ENCODE measurements at regions not wholly inside any gene's neighbourhood (a gene's known extent, or its start where the extent isn't known, plus 50 kb on each side); places are given as distances from the start of the nearest gene placed in this dataset.

GRCh38 chr16:9526791-9527190 is 435.3 kb downstream of the HAPSTR1 start:
- no peak overlapping the region for H3K27ac ChIP-seq
- 55 to 65% methylated on average over 4 of the region's 4 CpGs for WGBS, 2 donors
- H3K27me3 ChIP-seq: no peaks in the 10 kb centered on the region
- TF ChIP-seq POLR2A (IDR thresholded peaks at IDR 0.05) (no peak), CTCF (IDR thresholded peaks at IDR 0.05) (no peak)
- intact Hi-C loops (cut with DNase I): no loop called here
- no peaks in the 10 kb centered on the region for H3K36me3 ChIP-seq
- H3K9me3 ChIP-seq: no peaks in the 10 kb centered on the region
- peaks cover 7 to 9% of the 10 kb centered on the region in 2 donors for H3K4me1 ChIP-seq
- DNase-seq: no peak
- H3K4me3 ChIP-seq (replicated peaks in 1 of 3): no peak overlapping the region

- DNase-seq: no peak
- H3K36me3 ChIP-seq: no peaks in the 10 kb centered on the region
- WGBS, 2 donors: 36 to 38% methylated on average over 2 of the region's 2 CpGs
- intact Hi-C loops (cut with DNase I): no loop called here
- peaks cover 7 to 9% of the 10 kb centered on the region in 2 donors for H3K4me1 ChIP-seq
- no peak overlapping the region for H3K4me3 ChIP-seq (replicated peaks in 1 of 3)
- H3K9me3 ChIP-seq: no peaks in the 10 kb centered on the region
- peak overlapping the region in 2 of 3 donors; percentile 18 to 62 for H3K27ac ChIP-seq
- H3K27me3 ChIP-seq: no peaks in the 10 kb centered on the region
- no peak for TF ChIP-seq CTCF (IDR thresholded peaks at IDR 0.05)
- no peak for TF ChIP-seq POLR2A (IDR thresholded peaks at IDR 0.05)
Measured at GRCh38 chr16:9527976-9528375, 436.5 kb downstream of the HAPSTR1 start.

GRCh38 chr16:9528511-9529079 is 437.2 kb downstream of the HAPSTR1 start:
- Histone ChIP-seq H3K36me3 (no peaks in the 10 kb centered on the region), H3K4me3 (replicated peaks in 1 of 3) (no peak overlapping the region), H3K27ac (peak overlapping the region in 2 of 3 donors; percentile 18 to 62), H3K27me3 (no peaks in the 10 kb centered on the region), H3K9me3 (no peaks in the 10 kb centered on the region), H3K4me1 (peaks cover 7 to 9% of the 10 kb centered on the region in 2 donors)
- TF ChIP-seq POLR2A (IDR thresholded peaks at IDR 0.05) (no peak), CTCF (IDR thresholded peaks at IDR 0.05) (no peak)
- WGBS, 2 donors: 38 to 52% methylated on average over 8 to 9 of the region's 9 CpGs
- intact Hi-C loops (cut with DNase I): no loop called here
- DNase-seq: peak; percentile 2 to 52

GRCh38 chr16:9533042-9533441 is 441.6 kb downstream of the HAPSTR1 start:
- intact Hi-C loops (cut with DNase I): no loop called here
- WGBS, 2 donors: 90 to 91% methylated on average over 3 of the region's 3 CpGs
- H3K36me3 ChIP-seq: no peaks in the 10 kb centered on the region
- H3K27ac ChIP-seq: no peak overlapping the region
- H3K9me3 ChIP-seq: no peaks in the 10 kb centered on the region
- TF ChIP-seq POLR2A (IDR thresholded peaks at IDR 0.05) (no peak), CTCF (IDR thresholded peaks at IDR 0.05) (no peak)
- no peak for DNase-seq
- no peaks in the 10 kb centered on the region for H3K27me3 ChIP-seq
- H3K4me3 ChIP-seq (replicated peaks in 1 of 3): no peak overlapping the region
- peaks cover 3 to 6% of the 10 kb centered on the region in 2 donors for H3K4me1 ChIP-seq

- DNase-seq: no peak
- WGBS, 2 donors: 41 to 49% methylated on average over 3 of the region's 3 CpGs
- Histone ChIP-seq H3K4me3 (replicated peaks in 1 of 3) (no peak overlapping the region), H3K9me3 (no peaks in the 10 kb centered on the region), H3K4me1 (no peaks in the 10 kb centered on the region), H3K36me3 (no peaks in the 10 kb centered on the region), H3K27me3 (no peaks in the 10 kb centered on the region), H3K27ac (no peak overlapping the region)
- no peak for TF ChIP-seq CTCF (IDR thresholded peaks at IDR 0.05)
- TF ChIP-seq POLR2A (IDR thresholded peaks at IDR 0.05): no peak
- intact Hi-C loops (cut with DNase I): no loop called here
Measured at GRCh38 chr16:9534759-9535158, 443.3 kb downstream of the HAPSTR1 start.

Measured in thyroid gland (tissue), 4 donors.